HG03558 (cell line): ENCODE measurements at regions not wholly inside any gene's neighbourhood (a gene's known extent, or its start where the extent isn't known, plus 50 kb on each side); places are given as distances from the start of the nearest gene placed in this dataset.

Experiments used
- ATAC-seq: cut with Tn5 transposase; IDR thresholded peaks from one replicate; pipeline ENCODE4 v1.9.1; 2021; ENCODE audit warnings: moderate number of reproducible peaks; ENCODE audit not compliant: unreplicated experiment; ENCODE audit errors: extremely low read depth

- no peak for ATAC-seq
Observed at GRCh38 chr7:12119620-12120303, 91.3 kb upstream of the TMEM106B start.

DNA sequence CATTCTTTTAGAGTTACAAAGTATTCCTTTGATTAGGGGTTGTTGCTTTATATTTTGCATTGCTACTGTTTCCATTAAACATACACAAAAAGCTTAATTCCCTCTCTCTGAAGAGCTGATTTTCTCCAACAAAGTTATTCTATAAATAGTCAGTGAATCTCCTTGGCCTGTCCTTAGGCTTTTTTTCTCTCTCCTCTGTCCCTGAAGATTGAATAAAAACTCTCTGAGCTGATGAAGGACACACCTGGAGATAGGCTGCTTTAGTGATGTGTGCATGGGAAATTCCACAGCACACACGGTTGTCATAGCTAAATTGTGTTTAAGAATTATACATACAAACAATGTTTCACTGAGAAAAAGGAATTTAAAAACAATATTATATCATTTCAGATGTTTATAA, 90.5 kb upstream of the TMEM106B start:
- no peak for ATAC-seq

DNA sequence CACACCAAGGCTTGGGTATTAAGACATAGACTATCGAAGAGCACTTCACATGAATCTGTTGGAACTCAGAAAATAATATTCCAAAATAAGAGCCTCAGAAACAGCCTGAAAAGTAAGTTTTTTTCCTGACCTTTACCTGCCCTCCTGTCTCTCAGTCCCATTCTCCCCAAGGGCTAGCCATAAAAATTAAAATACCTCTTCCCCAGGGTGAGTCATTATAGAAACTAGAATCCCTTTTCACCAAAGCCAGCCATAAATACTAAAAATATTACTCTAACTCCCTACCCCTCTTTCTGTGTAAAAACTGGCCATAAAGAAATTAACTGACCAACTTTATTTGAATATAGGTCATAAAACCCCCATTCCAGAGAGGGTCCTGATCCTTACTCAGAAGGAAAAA, 87.9 kb upstream of the TMEM106B start:
- no peak for ATAC-seq

DNA sequence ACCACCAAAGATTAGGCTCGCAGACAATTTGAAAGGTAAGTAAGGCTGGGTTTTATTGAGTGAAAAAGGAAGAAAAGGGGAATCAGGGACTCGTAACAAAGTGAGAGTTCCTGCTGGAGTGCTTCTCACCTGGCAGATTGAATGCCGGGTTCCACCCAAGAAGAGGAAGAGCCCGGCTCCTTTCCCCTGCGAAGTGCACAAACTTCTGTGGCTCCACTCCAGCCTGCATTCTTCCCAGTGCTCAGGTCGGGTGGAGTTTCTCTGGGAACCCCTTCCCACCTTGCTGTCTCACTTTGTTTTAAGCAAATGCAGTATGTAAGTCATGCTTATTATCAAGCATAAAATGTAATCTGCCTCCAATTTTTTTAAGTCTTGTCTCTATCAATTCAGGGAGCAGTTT, 87.1 kb upstream of the TMEM106B start:
- ATAC-seq: no peak

GRCh38 chr7:12127455-12127854, 83.6 kb upstream of the TMEM106B start:
- no peak for ATAC-seq

GRCh38 chr7:12130609-12131008, 80.5 kb upstream of the TMEM106B start:
- no peak for ATAC-seq

DNA sequence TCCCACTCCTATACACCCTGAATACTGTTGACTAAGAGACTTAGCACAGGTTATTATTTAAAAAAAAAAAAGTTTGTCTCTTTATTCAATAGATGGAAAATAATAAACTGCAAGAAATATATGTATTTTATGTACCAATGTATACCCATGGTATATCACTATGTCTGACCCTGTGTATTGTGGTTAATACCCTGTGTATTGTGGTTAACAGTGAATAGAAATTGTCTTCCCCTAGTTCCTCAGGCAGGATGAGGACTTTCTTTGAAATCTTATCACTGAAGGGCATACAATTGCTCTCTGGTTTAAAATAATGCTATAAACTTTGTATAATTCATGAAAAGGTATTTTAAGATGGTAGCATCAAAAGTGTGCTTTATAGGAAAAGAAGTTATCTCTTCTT, 80.0 kb upstream of the TMEM106B start:
- no peak for ATAC-seq

- no peak for ATAC-seq
Observed at GRCh38 chr7:12133865-12134264, 77.2 kb upstream of the TMEM106B start.

- no peak for ATAC-seq
Observed at GRCh38 chr7:12136523-12136922, 74.6 kb upstream of the TMEM106B start.

DNA sequence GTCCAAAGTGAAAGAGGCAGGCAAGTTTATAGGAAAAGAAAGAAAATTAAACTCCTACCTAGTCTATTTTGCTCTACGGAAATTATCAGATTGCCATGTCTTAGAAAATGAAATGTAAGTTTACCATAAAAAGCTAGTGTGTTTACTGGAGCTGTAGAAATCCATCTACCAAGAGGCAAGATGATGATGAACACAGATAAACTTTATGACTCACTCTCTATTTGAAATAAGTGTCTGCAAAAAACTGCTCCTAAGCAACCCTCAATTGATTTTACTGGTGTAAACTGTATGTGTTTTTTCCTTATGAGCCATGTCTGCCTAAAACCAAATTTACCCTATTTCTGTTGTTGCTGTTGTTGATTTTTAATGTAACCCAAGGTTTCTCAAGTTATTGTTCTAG, 73.8 kb upstream of the TMEM106B start:
- ATAC-seq: no peak

DNA sequence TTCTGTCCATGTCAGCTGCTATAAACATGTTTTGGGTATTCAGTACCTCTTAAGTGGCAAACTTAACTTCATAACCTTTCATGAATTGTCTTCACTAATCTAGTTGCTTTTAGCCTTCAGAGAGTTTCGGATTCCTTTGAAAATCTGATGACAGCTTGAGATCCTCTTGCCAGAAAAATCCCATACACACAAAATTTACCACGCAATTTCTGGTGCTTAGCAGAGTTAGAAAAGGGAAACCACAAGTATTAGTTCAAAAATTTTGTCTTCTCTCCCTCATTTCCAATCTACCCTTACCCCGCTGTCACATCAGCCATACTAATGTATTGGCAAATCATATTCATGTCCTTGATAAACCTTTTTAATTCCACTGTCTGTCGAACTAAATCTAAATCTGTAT, 72.7 kb upstream of the TMEM106B start:
- ATAC-seq: no peak

DNA sequence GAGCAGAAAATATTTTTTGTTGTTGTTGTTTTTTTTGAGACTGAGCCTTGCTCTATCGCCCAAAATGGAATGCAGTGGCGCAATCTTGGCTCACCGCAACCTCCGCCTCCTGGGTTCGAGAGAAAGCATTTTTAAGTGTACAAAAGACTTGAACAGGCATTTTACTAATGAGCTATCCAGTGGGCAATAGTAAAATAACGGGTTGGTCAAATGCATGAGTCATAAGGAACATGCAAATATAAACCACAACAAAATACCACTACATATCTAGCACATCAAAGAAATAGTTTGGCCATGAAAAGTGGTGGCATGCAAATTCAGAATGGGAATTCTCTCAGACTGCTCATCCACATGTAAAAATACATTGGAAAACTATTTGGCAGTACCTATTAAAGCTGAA, 71.7 kb upstream of the TMEM106B start:
- ATAC-seq: no peak

- ATAC-seq: no peak
Observed at GRCh38 chr7:12146813-12147212, 64.3 kb upstream of the TMEM106B start.

DNA sequence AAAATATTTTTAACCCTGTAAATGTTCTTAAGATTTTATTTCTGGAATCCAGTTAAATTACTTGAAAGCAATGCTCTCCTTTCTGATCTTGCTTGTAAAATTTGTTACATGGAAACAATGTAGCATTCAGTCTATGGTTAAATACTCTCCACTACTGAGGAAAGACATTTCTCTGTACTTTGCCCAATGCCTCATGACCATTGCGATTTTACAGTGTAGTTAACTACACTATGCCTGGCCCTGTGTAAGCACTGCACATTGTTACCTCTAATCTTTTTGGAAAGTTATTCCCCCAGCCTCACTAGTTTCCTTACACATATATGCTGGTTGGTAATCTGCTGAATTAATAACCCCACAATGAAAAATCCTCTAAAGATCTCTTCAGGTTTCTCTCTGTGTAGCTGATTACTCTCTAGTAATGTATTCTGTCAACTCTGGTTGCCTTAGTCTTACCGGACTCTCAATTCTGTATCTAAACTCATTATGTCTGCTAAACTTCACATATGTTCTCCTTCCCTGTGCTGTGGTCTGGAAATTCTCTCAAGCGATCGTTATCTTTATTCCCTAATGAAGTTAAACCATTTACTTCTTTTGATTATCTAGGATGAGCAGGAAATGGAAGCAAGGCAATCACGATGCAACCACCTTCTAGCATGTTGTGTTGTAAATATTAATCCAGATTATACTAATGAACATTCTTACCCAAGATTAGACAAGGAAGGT, 58.7 kb upstream of the TMEM106B start:
- no peak for ATAC-seq

- ATAC-seq: no peak
Observed at GRCh38 chr7:12154119-12154518, 57.0 kb upstream of the TMEM106B start.

- ATAC-seq: no peak
Observed at GRCh38 chr7:12157517-12157916, 53.6 kb upstream of the TMEM106B start.

DNA sequence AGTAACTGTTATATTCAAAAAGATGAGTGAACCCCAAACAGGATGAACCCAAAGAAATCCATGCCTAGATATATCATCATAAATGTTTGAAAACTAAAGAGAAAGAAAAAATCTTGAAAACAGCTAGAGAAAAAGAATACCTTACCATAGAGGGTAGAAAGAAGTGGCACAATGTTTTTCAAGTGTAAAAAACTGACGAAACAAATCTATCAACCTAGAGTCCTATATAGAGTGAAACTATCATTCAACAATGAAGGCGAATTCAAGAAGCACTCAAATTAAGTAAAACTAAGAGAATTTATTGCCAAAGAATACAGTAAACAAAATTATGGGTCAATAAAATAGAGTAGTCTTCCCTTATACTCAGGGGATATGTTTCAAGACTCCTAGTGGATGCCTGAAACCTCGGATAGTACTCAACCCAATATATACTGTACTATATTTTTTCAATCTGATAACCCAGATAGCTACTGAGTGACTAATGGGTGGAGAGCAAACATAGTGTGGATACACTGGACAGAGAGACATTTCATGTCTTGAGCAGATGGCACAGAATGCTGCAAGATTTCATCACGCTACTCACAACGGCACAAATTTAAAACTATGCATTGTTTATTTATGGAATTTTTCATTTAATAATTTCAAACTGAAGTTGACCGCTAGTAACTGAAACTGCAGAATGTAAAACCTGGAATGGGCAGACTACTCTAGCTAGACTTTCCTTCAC, 52.6 kb upstream of the TMEM106B start:
- no peak for ATAC-seq

DNA sequence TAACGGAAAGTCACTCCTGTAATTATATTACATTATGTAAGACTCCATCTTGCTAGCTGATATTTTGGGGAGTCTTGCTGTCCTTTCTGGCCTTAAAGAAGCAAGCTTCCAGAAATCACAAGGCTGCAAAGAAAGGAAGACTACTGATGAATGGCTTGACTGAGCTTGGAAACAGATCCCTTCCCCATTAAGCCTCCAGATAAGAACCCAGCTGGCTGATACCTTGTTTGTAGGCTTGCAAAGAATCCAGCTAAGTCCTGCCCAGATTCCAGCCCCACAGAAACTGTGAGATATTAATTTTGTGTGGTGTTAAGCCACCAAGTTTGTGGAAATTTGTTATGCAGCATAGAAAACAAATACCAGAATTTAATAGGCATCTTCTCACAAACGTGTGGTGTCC, 49.9 kb upstream of the TMEM106B start:
- ATAC-seq: no peak
